H9 (cell line): ENCODE measurements at regions not wholly inside any gene's neighbourhood (a gene's known extent, or its start where the extent isn't known, plus 50 kb on each side); places are given as distances from the start of the nearest gene placed in this dataset.

Source experiments
- DNase-seq: peaks from one replicate; pipeline ENCODE4 v3.0.0-alpha.2; 2017
- H2AFZ ChIP-seq: one replicate; pipeline ENCODE4 v1.6.1; 2013; ENCODE audit warnings: mild to moderate bottlenecking, low read length, control low read depth, moderate library complexity
- H2AK5ac ChIP-seq: 2 replicates; pipeline ENCODE4 v1.6.1; 2013; ENCODE audit warnings: low read length, control low read depth, mixed read lengths; ENCODE audit not compliant: insufficient read length
- H2BK120ac ChIP-seq: one replicate; pipeline ENCODE4 v1.6.1; 2013; ENCODE audit warnings: low read depth, mild to moderate bottlenecking, low read length, control low read depth, inconsistent platforms; ENCODE audit not compliant: poor library complexity, severe bottlenecking
- H2BK12ac ChIP-seq: 2 replicates; pipeline ENCODE4 v1.6.1; 2013; ENCODE audit warnings: low read length, control low read depth, mixed read lengths, low read depth; ENCODE audit not compliant: insufficient read length
- H2BK15ac ChIP-seq: 2 replicates; pipeline ENCODE4 v1.6.1; 2013; ENCODE audit warnings: low read depth, low read length, control low read depth
- H2BK20ac ChIP-seq: one replicate; pipeline ENCODE4 v1.6.1; 2013; ENCODE audit warnings: low read depth, mild to moderate bottlenecking, low read length, control low read depth, inconsistent platforms; ENCODE audit not compliant: poor library complexity, severe bottlenecking
- H2BK5ac ChIP-seq: 2 replicates; pipeline ENCODE4 v1.6.1; 2013; ENCODE audit warnings: low read length, control low read depth, mixed read lengths; ENCODE audit not compliant: insufficient read length
- H3K14ac ChIP-seq: 2 replicates; pipeline ENCODE4 v1.6.1; 2013; ENCODE audit warnings: low read length, control low read depth; ENCODE audit not compliant: insufficient read depth
- H3K18ac ChIP-seq: 2 replicates; pipeline ENCODE4 v1.6.1; 2013; ENCODE audit warnings: low read depth, mild to moderate bottlenecking, mixed read lengths, low read length, control low read depth; ENCODE audit not compliant: insufficient read length
- H3K23ac ChIP-seq: 2 replicates; pipeline ENCODE4 v1.6.1; 2013; ENCODE audit warnings: low read length, control low read depth, mixed read lengths, low read depth; ENCODE audit not compliant: insufficient read length
- H3K23me2 ChIP-seq: 2 replicates; pipeline ENCODE4 v1.6.1; 2013; ENCODE audit warnings: low read depth, mild to moderate bottlenecking, mixed read lengths, low read length, control low read depth; ENCODE audit not compliant: insufficient read length, poor library complexity, severe bottlenecking
- H3K27ac ChIP-seq: 2 replicates; pipeline ENCODE4 v1.5.1; 2013; ENCODE audit warnings: low read length, control low read depth, mixed read lengths, low read depth; ENCODE audit not compliant: insufficient read length
- H3K27me3 ChIP-seq: 2 replicates; pipeline ENCODE4 v1.6.1; 2013; ENCODE audit warnings: low read length, control low read depth, inconsistent platforms; ENCODE audit not compliant: insufficient read depth
- H3K4ac ChIP-seq: 2 replicates; pipeline ENCODE4 v1.6.1; 2013; ENCODE audit warnings: low read depth, mild to moderate bottlenecking, control low read depth, inconsistent platforms, low read length, moderate library complexity
- H3K4me1 ChIP-seq: 2 replicates; pipeline ENCODE4 v1.6.1; 2013; ENCODE audit warnings: low read length, control low read depth, inconsistent platforms; ENCODE audit not compliant: insufficient read depth
- H3K4me2 ChIP-seq: 2 replicates; pipeline ENCODE4 v1.6.1; 2013; ENCODE audit warnings: low read length, control low read depth, mixed read lengths; ENCODE audit not compliant: insufficient read length, insufficient read depth
- H3K56ac ChIP-seq: 2 replicates; pipeline ENCODE4 v1.6.1; 2013; ENCODE audit warnings: low read depth, mild to moderate bottlenecking, mixed read lengths, low read length, control low read depth; ENCODE audit not compliant: insufficient read length
- H3K79me1 ChIP-seq: 2 replicates; pipeline ENCODE4 v1.6.1; 2013; ENCODE audit warnings: low read depth, mild to moderate bottlenecking, moderate library complexity, low read length, control low read depth, inconsistent platforms; ENCODE audit not compliant: insufficient read depth, poor library complexity, severe bottlenecking
- H3K79me2 ChIP-seq: 2 replicates; pipeline ENCODE4 v1.6.1; 2013; ENCODE audit warnings: low read length, control low read depth, inconsistent platforms; ENCODE audit not compliant: insufficient read depth
- H3K9ac ChIP-seq: 2 replicates; pipeline ENCODE4 v1.6.1; 2013; ENCODE audit warnings: low read length, control low read depth, mixed read lengths; ENCODE audit not compliant: insufficient read length; ENCODE audit errors: extremely low read depth
- H3K9me3 ChIP-seq: one replicate; pipeline ENCODE4 v1.6.1; 2013; ENCODE audit warnings: low read depth, low read length, inconsistent platforms; ENCODE audit not compliant: control insufficient read depth
- H3T11ph ChIP-seq: one replicate; pipeline ENCODE4 v1.6.1; 2013; ENCODE audit warnings: mild to moderate bottlenecking, low read length, control low read depth, inconsistent platforms
- H4K20me1 ChIP-seq: one replicate; pipeline ENCODE4 v1.6.1; 2013; ENCODE audit not compliant: control insufficient read depth, insufficient read length, insufficient read depth
- H4K5ac ChIP-seq: 2 replicates; pipeline ENCODE4 v1.6.1; 2013; ENCODE audit warnings: low read depth, mild to moderate bottlenecking, mixed read lengths, low read length, control low read depth; ENCODE audit not compliant: insufficient read length
- H4K8ac ChIP-seq: replicated peaks from 2 replicates; pipeline ENCODE4 v1.6.1; 2013; ENCODE audit warnings: low read length, control low read depth, mixed read lengths, low read depth; ENCODE audit not compliant: insufficient read length
- H4K91ac ChIP-seq: 2 replicates; pipeline ENCODE4 v1.6.1; 2013; ENCODE audit warnings: low read depth, mild to moderate bottlenecking, moderate library complexity, mixed read lengths, low read length, control low read depth; ENCODE audit not compliant: insufficient read length
- H3K27ac Mint-ChIP-seq, 3 experiments: 2 replicates in 2 of 3; 3 replicates in 1 of 3; pipeline ENCODE4 v1.8.0; 2020 to 2021; ENCODE audit warnings: mixed read lengths in 3 of 3, mild to moderate bottlenecking in 1 of 3, moderate library complexity in 1 of 3
- H3K27me3 Mint-ChIP-seq: 2 replicates; pipeline ENCODE4 v1.8.0; 2021; ENCODE audit warnings: low read depth, mild to moderate bottlenecking, moderate library complexity, mixed read lengths
- H3K36me3 Mint-ChIP-seq, 3 experiments: 2 replicates in 2 of 3; 3 replicates in 1 of 3; pipeline ENCODE4 v1.8.0; 2020 to 2021; ENCODE audit warnings: low read depth in 3 of 3, mixed read lengths in 3 of 3; ENCODE audit not compliant: insufficient read depth in 1 of 3
- H3K4me1 Mint-ChIP-seq, 2 experiments: 2 replicates each; pipeline ENCODE4 v1.8.0; 2020; ENCODE audit warnings: mixed read lengths in 2 of 2
- H3K4me3 Mint-ChIP-seq, 2 experiments: 2 replicates in 1 of 2; 3 replicates in 1 of 2; pipeline ENCODE4 v1.8.0; 2020 to 2021; ENCODE audit warnings: mild to moderate bottlenecking in 2 of 2, mixed read lengths in 2 of 2, moderate library complexity in 1 of 2
- H3K9me3 Mint-ChIP-seq, 2 experiments: 2 replicates in 1 of 2; 3 replicates in 1 of 2; pipeline ENCODE4 v1.8.0; 2020; ENCODE audit warnings: mild to moderate bottlenecking in 2 of 2, mixed read lengths in 2 of 2, moderate library complexity in 1 of 2
- WGBS: extraction: QIAGEN DNeasy Blood & Tissue Kit; methylation state at CpG from one replicate; pipeline ENCODE4 v1.1.7; 2013; ENCODE audit warnings: missing lambda C conversion rate, low lambda C conversion rate, mixed read lengths; ENCODE audit not compliant: insufficient read length; ENCODE audit errors: extremely low coverage; 5-methylcytosine and 5-hydroxymethylcytosine counted together
- TF ChIP-seq, protein P1 (sequence below): fragments of 200-600 bp; sonication (generic); conservative IDR thresholded peaks from 3 replicates; pipeline ENCODE4 v1.8.0; 2021; ENCODE audit warnings: antibody characterized with exemption, mild to moderate bottlenecking

DNA sequence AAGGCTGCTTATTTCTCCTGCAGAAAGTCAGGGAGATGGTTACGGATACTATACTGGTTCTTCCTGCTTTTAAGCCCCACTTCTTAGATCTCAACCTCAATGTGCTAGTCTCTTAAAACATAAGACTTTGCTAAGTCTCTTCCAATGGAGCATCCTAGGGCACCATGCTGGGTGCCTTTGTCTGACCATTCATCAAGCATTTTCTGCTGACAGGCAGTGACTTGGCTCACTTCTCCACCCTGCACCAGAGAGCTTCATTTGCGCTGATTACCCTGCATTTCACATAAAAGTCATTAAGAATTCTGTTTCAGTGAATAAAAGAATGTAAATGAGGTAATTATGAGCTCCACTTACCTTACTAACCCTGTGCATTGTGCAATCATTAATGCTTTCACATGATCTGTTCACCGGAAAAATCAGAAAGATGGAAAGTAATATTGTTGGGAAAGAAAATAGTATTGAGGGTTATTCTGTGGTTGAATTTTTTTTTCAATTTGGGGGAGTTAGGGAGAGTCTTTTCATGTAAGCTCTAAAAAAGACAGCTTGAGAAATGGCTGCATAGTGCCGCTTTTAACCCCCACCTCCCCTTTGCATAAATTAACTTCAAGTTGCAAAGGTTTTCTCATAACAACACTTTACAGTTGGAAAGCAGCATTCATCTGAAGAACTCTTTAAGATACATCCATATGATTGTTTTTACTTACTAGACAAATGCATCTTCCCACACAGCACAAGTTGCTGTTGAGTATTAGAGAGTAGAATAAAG lies 677.3 kb upstream of the KIRREL3 start:
- Histone ChIP-seq H3K4ac (no peak overlapping the region), H3K14ac (no peak overlapping the region), H3K9me3 (no peaks in the 10 kb centered on the region), H3K9ac (no peak overlapping the region), H3K18ac (no peak overlapping the region), H2BK5ac (no peak overlapping the region), H2BK15ac (no peak overlapping the region), H3K56ac (no peak overlapping the region), H2BK20ac (no peak overlapping the region), H4K5ac (no peak overlapping the region), H3K23me2 (no peaks in the 10 kb centered on the region), H2AFZ (no peak overlapping the region), H4K8ac (no peak overlapping the region), H2BK120ac (no peak overlapping the region), H3K4me1 (no peaks in the 10 kb centered on the region), H2BK12ac (no peak overlapping the region), H3K79me2 (no peaks in the 10 kb centered on the region), H3K27ac (no peak overlapping the region), H4K91ac (no peak overlapping the region), H3T11ph (no peak overlapping the region), H3K23ac (no peak overlapping the region), H4K20me1 (no peaks in the 10 kb centered on the region), H2AK5ac (no peak overlapping the region), H3K79me1 (no peaks in the 10 kb centered on the region), H3K4me2 (no peak overlapping the region), H3K27me3 (no peaks in the 10 kb centered on the region)
- TF ChIP-seq, protein P1, sequence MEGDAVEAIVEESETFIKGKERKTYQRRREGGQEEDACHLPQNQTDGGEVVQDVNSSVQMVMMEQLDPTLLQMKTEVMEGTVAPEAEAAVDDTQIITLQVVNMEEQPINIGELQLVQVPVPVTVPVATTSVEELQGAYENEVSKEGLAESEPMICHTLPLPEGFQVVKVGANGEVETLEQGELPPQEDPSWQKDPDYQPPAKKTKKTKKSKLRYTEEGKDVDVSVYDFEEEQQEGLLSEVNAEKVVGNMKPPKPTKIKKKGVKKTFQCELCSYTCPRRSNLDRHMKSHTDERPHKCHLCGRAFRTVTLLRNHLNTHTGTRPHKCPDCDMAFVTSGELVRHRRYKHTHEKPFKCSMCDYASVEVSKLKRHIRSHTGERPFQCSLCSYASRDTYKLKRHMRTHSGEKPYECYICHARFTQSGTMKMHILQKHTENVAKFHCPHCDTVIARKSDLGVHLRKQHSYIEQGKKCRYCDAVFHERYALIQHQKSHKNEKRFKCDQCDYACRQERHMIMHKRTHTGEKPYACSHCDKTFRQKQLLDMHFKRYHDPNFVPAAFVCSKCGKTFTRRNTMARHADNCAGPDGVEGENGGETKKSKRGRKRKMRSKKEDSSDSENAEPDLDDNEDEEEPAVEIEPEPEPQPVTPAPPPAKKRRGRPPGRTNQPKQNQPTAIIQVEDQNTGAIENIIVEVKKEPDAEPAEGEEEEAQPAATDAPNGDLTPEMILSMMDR: no peak
- WGBS: no CpG with 5 or more reads among the region's 4 CpGs
- H3K9me3 Mint-ChIP-seq: no peaks in the 10 kb centered on the region
- no peak overlapping the region for H3K27ac Mint-ChIP-seq
- DNase-seq: no peak
- H3K4me3 Mint-ChIP-seq: no peak overlapping the region
- no peaks in the 10 kb centered on the region for H3K27me3 Mint-ChIP-seq
- peaks cover 7 to 9% of the 10 kb centered on the region in 2 experiments for H3K4me1 Mint-ChIP-seq
- H3K36me3 Mint-ChIP-seq: no peaks in the 10 kb centered on the region
